SU-DHL-6 (cell line): ENCODE measurements at regions not wholly inside any gene's neighbourhood (a gene's known extent, or its start where the extent isn't known, plus 50 kb on each side); places are given as distances from the start of the nearest gene placed in this dataset.

Experiments
- H2AFZ ChIP-seq: fragments of 200-600 bp; sonication (generic); 2 replicates; pipeline ENCODE4 v1.6.1; 2014; ENCODE audit warnings: low read depth, mild to moderate bottlenecking, moderate library complexity, mixed read lengths, antibody characterized with exemption, low read length; ENCODE audit not compliant: severe bottlenecking
- H3F3A ChIP-seq: fragments of 200-600 bp; shearing (Covaris generic); 2 replicates; pipeline ENCODE4 v1.6.0; 2016; ENCODE audit warnings: antibody characterized with exemption, mild to moderate bottlenecking; ENCODE audit not compliant: insufficient read depth
- H3K27ac ChIP-seq: fragments of 200-600 bp; sonication (generic); 2 replicates; pipeline ENCODE4 v1.5.1; 2016; ENCODE audit warnings: low read depth, mild to moderate bottlenecking, low read length, moderate library complexity, mixed read lengths
- H3K27me3 ChIP-seq: fragments of 200-600 bp; sonication (generic), shearing (Covaris generic); 2 replicates; pipeline ENCODE4 v1.6.0; 2014; ENCODE audit warnings: mild to moderate bottlenecking, low read length
- H3K36me3 ChIP-seq: fragments of 200-600 bp; sonication (generic); 2 replicates; pipeline ENCODE4 v1.6.1; 2014; ENCODE audit warnings: mild to moderate bottlenecking, low read length, mixed read lengths
- H3K4me2 ChIP-seq: fragments of 300-600, 200-600 bp; shearing (Covaris generic), sonication (generic); 2 replicates; pipeline ENCODE4 v1.6.0; 2014; ENCODE audit warnings: low read length, low read depth, mild to moderate bottlenecking; ENCODE audit not compliant: poor library complexity, severe bottlenecking
- H3K4me3 ChIP-seq: fragments of 200-600 bp; sonication (generic); 2 replicates; pipeline ENCODE4 v1.5.1; 2014; ENCODE audit warnings: antibody characterized with exemption, low read length, mild to moderate bottlenecking, mixed read lengths; ENCODE audit not compliant: insufficient read depth, poor library complexity, severe bottlenecking
- H3K79me2 ChIP-seq: fragments of 200-600 bp; sonication (generic); 2 replicates; pipeline ENCODE4 v1.6.1; 2014; ENCODE audit warnings: mild to moderate bottlenecking, low read length, moderate library complexity; ENCODE audit not compliant: insufficient read depth
- H3K9ac ChIP-seq: fragments of 200-600 bp; sonication (generic); 2 replicates; pipeline ENCODE4 v1.7.0; 2014; ENCODE audit warnings: mild to moderate bottlenecking, low read length
- H3K9me2 ChIP-seq: fragments of 200-600 bp; sonication (generic); replicated peaks from 2 replicates; pipeline ENCODE4 v1.6.1; 2014; ENCODE audit warnings: low read length; ENCODE audit not compliant: insufficient read depth
- H3K9me3 ChIP-seq: fragments of 200-600 bp; sonication (generic); 2 replicates; pipeline ENCODE4 v1.6.1; 2014; ENCODE audit warnings: low read length, mixed read lengths; ENCODE audit not compliant: insufficient read depth
- H4K20me1 ChIP-seq: fragments of 200-600 bp; sonication (generic); 2 replicates; pipeline ENCODE4 v1.6.1; 2014; ENCODE audit warnings: low read depth, mild to moderate bottlenecking, antibody characterized with exemption, low read length, moderate library complexity, mixed read lengths
- EZH2phosphoT487 ChIP-seq: fragments of 200-600 bp; sonication (generic), shearing (Covaris generic); conservative IDR thresholded peaks from 2 replicates; pipeline ENCODE4 v1.6.1; 2018; ENCODE audit warnings: mild to moderate bottlenecking, antibody characterized with exemption, low read length, moderate library complexity, mixed read lengths
- TF ChIP-seq, protein P1 (sequence below): fragments of 200-600 bp; sonication (generic); IDR thresholded peaks from one replicate; pipeline ENCODE4 v1.5.1; 2017; ENCODE audit warnings: antibody characterized with exemption, mild to moderate bottlenecking, low read length, moderate library complexity; ENCODE audit not compliant: insufficient read depth, poor library complexity, severe bottlenecking

DNA sequence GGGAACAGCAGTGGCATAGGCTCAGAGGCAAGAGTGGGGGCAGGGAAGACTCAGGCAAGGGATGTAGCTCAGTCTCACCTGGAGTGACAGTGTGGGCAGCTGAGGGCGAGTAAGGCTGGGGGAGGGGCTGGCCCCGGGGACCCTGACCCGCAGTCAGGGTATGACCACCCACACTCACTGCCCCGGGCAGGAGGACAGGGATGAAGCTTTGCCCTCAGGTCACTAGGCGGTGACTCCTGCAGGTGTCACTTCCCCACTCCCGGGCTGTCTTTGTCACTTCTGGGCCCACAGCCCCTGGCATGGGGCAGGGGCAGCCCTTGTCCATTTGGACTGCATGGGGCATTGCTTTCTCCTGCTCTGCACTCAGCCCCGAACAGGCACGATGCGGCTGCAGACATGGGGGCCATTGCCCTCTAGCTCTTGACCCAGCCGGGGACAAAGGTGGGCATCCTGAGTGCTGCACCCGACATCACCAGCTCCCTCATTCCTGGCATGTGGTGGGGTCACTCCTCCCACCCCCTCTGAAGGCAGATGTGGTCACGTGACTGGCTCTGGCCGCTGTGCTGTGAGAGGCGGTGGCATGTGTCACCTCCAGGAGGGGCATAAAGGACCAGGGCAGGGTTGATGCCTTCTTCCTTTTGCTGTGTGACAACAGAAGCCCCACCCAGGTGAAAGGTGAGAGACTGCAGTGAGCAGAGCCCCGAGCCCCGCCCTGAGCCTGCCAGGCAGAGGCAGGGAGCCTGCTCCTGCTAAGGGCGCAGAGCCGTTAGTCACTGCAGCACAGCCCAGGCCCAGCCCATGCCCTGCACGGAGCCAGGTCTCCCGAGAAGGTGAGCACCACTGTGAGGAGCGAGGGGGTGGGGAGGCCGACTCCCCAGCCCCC is 66.0 kb downstream of the MATN1 start:
- H3K9ac ChIP-seq, result no peak overlapping the region

DNA sequence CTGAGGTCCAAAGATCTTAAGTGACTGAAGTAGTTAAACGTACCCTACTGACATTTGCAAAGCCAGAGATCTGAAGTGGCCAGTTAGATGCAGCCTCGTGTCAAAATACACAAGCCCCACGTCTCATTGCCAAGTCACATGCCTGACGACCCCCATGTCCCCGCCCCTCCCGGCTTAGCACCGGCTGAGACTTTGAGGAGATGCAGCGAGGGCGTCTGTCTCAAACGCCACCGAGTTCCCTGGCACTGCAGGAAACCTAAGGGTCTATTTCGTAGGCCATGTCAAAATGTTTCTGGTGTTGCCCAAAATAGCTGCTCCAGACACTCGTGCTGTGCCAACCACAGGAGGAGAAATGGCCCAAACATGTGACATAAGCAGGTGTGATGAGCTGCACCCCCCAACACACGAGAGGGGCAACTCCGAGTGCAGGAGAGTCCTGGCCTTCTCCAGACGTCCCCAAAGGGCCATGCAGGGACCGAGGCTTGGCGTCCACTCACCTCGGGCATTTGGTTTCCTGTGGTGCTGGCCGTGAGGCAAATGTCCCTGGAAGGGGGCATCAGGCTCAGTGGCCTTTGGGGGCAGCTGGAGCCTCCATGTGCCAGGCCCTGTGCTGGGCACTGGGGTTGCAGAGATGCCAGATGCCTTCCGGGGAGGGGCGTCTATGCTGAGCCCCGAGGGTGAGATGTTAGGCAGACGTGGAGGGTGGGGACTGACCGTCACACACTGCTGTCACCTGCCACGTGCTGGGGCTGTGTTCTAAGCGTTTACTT is 67.0 kb downstream of the MATN1 start:
- Histone ChIP-seq H3F3A (no peaks in the 10 kb centered on the region), H3K4me3 (no peak overlapping the region)

More for the DNA sequence above, 66.0 kb downstream of the MATN1 start:
- H3K9me2 ChIP-seq, result no peaks in the 10 kb centered on the region
- no peak overlapping the region for H3K27ac ChIP-seq
- H3F3A ChIP-seq, result no peaks in the 10 kb centered on the region
- no peaks in the 10 kb centered on the region for H4K20me1 ChIP-seq
- no peaks in the 10 kb centered on the region for H3K9me3 ChIP-seq
- no peaks in the 10 kb centered on the region for H3K27me3 ChIP-seq
- TF ChIP-seq EZH2phosphoT487, result no peak
- TF ChIP-seq, protein P1, sequence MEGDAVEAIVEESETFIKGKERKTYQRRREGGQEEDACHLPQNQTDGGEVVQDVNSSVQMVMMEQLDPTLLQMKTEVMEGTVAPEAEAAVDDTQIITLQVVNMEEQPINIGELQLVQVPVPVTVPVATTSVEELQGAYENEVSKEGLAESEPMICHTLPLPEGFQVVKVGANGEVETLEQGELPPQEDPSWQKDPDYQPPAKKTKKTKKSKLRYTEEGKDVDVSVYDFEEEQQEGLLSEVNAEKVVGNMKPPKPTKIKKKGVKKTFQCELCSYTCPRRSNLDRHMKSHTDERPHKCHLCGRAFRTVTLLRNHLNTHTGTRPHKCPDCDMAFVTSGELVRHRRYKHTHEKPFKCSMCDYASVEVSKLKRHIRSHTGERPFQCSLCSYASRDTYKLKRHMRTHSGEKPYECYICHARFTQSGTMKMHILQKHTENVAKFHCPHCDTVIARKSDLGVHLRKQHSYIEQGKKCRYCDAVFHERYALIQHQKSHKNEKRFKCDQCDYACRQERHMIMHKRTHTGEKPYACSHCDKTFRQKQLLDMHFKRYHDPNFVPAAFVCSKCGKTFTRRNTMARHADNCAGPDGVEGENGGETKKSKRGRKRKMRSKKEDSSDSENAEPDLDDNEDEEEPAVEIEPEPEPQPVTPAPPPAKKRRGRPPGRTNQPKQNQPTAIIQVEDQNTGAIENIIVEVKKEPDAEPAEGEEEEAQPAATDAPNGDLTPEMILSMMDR, result no peak
- H3K4me2 ChIP-seq, result no peak overlapping the region
- H3K79me2 ChIP-seq, result no peaks in the 10 kb centered on the region
- no peaks in the 10 kb centered on the region for H3K36me3 ChIP-seq
- no peak overlapping the region for H3K4me3 ChIP-seq
- no peak overlapping the region for H2AFZ ChIP-seq

DNA sequence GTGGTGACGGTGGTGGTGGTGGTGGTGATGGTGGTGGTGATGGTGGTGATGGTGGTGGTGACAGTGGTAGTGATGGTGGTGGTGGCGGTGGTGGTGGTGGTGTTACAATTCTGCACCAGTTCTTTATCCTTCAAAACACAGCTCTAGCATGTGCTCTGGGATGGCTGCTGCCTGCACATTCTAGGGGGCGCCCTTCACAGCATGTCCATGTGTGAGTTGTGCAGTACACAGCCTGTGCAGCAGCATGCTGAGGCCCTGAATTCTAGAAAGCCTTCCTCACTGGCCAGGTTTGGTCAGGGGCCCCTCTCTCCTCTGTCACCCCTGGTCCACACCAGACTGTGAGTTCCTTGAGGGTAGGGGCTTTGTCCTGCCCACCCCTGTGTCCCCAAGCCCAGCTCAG is 67.7 kb downstream of the MATN1 start:
- Histone ChIP-seq H3K9me3 (no peaks in the 10 kb centered on the region), H3F3A (no peaks in the 10 kb centered on the region), H3K27ac (no peak overlapping the region), H3K79me2 (no peaks in the 10 kb centered on the region), H3K9me2 (no peaks in the 10 kb centered on the region), H3K4me3 (no peak overlapping the region), H3K9ac (no peak overlapping the region), H2AFZ (no peak overlapping the region), H3K27me3 (no peaks in the 10 kb centered on the region), H3K36me3 (no peaks in the 10 kb centered on the region), H3K4me2 (no peak overlapping the region), H4K20me1 (no peaks in the 10 kb centered on the region)
- no peak for TF ChIP-seq EZH2phosphoT487
- TF ChIP-seq, protein P1, result no peak

More for the DNA sequence above, 67.0 kb downstream of the MATN1 start:
- no peaks in the 10 kb centered on the region for H3K9me3 ChIP-seq
- H3K4me2 ChIP-seq, result no peak overlapping the region
- H3K27ac ChIP-seq, result no peak overlapping the region
- no peak overlapping the region for H2AFZ ChIP-seq
- TF ChIP-seq, protein P1, result no peak
- no peak for TF ChIP-seq EZH2phosphoT487
- no peaks in the 10 kb centered on the region for H3K36me3 ChIP-seq
- no peak overlapping the region for H3K9ac ChIP-seq
- H3K9me2 ChIP-seq, result no peaks in the 10 kb centered on the region
- no peaks in the 10 kb centered on the region for H3K27me3 ChIP-seq
- H3K79me2 ChIP-seq, result no peaks in the 10 kb centered on the region
- no peaks in the 10 kb centered on the region for H4K20me1 ChIP-seq
